HG02588 (cell line): ENCODE measurements at regions not wholly inside any gene's neighbourhood (a gene's known extent, or its start where the extent isn't known, plus 50 kb on each side); places are given as distances from the start of the nearest gene placed in this dataset.

Experiments used
- ATAC-seq: cut with Tn5 transposase; IDR thresholded peaks from one replicate; pipeline ENCODE4 v1.9.1; 2021; ENCODE audit warnings: mild to moderate bottlenecking, moderate library complexity; ENCODE audit not compliant: unreplicated experiment

DNA sequence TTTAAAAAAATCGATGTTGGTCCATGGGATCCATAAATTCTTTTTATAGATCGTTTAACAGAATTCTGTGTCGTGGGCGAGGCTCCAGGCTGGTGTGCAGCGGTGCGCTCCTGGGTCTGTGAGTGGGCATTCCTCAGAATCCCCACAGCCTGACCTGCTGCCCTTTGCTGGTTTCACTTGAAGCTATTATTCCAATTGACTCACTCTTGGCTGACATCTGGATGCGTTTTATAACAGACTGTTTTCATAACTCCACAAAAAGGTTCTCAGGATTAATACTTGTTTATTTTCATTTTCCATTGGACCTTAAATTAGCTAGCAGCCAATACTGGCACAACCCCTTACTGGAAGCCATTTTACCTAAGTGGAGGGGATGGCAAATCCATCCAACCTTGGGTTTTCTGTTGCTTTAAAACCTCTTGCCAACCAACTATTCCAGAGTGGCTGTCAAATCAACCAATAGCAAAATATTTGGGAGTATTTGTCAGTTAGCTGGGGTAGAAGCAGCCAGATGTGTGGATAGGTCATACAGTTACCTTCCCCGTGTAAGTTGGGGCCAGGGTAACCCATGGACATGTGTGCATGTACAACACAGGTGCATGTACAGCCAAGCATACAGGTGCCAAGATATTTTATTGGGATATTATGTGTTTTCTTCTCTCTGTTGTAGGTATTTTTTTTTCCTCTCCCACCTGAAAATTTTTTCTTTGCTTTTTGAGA, 160.7 kb upstream of the ZNF32 start:
- ATAC-seq: no peak

DNA sequence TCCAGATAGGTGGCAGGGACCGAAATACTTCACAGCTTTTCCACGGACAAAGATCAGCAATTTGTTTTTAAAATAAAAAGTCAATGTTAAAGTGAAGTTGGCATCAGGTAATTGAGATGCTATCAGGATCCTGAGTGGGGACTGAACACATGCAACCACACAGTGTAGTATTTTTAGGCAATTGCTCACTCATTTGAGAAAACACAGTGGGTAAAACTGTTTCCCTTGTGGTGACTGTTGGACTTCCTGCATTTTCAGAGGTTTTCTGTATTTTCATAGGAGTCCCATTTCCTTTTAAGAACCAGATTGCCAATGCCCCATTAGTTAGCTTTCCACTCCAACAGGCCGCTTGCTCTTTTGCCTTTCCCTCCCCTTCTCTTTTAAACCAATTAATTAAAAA, 159.5 kb upstream of the ZNF32 start:
- no peak for ATAC-seq

DNA sequence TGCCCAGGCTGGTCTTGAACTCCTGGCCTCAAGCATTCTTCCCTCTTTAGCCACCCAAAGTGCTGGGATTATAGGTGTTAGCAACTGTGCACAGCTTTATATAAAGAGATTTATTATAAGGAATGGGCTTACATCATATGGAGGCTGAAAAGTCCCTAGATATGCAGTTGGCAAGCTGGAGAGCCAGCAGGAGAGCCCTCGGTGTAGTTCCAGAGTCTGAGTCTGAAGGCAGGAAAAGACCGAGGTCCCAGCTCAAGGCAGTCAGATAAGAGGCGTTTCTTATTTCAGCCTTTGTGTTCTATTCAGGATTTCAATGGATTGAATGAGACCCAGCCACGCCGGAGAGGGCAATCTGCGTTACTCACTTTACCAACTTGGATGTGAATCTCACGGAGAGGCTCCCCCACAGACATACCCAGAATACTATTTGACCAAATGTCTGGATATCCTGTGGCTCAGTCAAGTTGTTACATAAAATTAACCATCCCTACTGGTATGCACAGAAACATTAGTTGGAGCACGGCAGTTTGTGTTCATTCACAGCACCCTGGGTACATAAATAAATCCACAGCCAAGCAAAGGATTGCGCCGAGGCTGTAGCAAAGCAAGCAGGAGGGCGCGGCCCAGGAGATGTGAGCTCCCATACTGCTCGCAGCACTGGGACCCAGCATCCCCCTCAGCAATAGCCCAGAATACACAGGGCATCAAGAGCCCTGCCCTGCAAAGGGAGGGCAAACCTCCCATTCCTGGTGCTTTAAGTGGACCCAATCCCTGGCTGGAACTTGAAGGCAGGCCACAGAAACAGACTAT, 158.4 kb upstream of the ZNF32 start:
- no peak for ATAC-seq

DNA sequence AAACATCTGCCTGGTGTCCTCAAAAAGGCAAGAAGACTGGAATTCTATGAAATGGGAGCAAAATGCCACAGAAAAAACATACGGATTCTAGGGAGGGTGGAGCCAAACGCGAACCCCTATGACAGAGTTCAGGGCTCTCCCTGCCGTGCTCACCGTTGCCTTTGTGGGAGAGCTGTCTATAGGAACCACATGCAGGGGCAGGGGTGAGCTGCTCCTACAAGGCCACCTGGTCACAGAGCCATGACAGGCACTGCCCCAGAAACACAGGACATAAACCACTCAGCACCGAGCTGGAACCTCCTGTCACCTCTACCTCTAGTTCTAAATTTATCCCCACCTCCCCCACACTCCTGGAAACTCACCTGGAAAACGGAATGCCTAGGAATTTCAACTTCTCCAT, 155.1 kb upstream of the ZNF32 start:
- ATAC-seq: no peak

DNA sequence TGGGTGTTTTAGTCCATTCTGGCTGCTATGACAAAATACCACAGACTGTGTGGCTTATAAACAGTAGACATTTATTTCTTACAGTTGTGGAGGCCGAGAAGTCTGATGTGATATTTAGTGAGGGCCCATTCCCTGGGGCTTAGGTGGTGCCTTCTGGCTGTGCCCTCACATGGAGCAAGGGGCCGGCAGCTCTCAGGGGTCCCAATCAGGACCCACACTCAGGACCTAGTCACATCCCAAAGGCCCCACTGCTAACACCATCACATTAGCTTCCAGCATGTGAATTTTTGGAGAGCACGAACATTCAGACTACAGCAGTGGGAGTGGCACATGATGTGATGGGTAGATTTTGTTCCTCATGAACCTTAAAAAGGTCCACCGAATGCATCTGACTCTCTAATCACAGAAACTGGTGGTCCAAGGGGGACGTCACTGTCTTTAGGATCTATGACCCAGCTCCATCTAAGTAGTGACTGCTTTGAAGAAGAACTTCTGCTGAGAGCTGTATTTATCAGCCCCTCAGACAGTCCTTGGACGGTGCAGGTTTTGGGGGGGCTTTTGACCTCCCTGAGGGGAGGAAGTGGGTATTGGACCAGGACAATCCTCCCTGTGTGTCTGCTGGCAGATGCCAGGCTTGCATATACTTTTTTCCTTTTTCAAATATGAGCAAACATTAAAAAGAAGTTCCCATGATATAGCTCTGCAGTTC, 154.5 kb upstream of the ZNF32 start:
- ATAC-seq: no peak

DNA sequence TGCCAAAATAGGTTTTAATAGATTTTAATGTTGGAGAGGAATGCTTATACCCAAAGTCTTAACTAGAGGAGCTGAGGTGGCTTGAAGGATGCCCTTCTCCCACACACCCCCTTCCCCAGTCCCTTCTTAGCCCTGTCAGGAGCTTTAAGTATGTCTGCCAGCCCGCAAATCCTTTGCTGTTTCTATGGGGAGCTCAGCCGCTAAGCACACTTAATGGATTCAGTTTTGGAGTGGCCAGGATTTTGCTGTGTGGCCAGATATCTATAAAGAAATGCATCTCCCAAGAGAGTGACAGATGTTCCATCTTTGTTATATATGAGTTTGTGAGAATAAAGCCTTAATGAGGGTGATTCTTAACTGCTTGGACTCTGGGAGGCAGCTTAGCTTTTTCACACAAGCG, 152.9 kb upstream of the ZNF32 start:
- no peak for ATAC-seq

DNA sequence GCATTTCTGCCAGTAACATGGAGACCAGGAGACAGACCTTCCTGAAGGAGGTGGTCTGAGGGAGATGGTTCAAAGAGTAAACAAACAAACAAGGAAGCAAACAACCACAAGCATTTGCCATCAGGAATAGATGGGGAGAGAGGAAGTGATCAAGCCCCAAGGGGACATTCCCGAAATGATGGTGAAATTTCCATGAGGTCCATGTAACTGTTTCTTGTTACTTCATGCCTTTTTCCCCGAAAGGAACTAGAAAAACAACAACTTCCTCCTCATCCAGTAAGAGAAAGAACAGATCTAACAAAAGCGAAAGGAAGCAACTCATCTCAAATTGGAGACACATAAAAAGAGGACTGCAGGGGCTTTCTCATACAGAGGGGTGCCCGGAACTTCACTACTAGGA, 152.5 kb upstream of the ZNF32 start:
- no peak for ATAC-seq

DNA sequence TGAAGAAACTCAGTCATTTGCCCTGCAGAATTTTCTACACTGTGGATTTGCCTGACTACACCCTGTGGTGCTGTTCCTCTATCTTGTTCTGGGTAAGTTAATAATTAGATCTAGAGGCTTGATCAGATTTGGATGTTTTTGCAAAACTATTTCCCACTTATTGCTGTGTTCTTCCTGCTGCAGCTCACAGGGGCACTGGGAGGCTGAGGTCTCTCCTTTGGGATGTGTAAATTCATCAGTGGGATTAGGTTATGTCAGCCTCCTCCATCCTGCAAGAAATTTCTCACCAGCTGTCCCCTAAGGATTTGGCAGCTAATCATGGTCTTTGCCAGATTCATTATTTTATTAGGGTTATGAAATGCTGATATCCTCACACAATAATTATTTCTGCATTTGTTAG, 148.1 kb upstream of the ZNF32 start:
- no peak for ATAC-seq

DNA sequence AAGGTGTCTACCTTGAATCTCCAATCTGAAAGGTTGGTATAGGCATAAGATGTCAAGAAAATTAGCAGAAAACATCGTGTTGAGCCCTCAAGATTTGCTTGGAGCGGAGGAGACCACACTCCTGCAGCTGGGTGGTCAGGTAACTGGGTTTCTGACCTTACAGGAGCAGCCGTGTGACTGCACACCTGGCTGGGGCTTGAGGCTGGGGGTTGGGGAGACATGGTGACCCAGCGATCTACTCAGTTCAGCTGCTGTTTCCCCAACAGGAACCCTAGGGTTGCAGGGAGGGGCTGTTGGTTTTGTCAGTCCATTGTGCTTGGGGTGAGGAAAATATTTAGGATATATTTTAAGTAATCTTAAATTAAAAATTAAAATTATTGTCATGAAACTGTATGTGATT, 147.0 kb upstream of the ZNF32 start:
- no peak for ATAC-seq

DNA sequence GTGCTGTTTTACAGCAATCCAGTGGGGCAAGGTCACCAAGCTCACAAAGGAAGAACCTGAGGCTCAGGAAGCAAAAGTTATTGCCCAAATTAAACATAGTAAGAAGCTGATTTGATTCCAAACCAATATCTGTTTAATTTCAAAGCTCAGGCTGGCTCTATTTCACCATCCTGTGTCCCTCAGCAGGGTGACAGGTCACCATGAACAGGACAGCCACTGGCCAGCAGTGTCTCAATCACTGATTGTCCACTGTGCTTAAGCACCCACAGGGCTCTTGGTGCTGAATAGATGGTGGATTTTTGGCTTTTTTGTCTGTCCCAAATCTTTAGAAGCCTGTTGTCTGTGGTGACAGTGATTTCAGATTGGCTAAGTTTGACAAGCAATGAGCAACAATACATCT, 146.4 kb upstream of the ZNF32 start:
- ATAC-seq: no peak

DNA sequence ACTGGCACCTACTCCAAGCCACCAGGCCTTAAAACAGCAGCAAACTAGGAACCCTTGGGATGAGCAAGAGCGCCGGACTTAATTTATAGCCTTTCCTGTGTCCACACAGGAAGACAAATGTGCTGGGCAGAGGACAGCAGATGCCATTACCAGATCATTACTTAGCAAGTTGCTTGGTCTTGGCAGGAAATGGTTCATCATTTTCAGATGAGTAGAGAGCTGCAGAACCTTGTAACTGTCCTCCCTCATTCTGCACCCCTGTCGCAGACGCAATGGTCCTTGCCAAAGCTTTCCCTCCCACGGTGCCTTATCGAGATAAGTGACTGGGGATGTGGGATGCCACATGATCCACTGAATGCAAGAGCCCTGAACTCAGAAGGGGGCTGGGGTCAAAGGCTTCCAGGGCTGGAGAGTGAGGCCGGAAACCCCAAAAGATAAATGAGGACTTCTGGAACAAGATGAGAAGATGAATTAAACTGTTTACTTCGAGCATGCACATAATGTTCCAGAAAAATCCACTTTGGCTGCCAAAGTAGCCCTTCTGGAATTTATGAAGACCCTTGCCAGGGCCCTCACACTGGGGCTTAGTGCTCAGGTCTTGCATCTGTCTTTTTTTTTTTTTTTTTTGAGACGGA, 145.6 kb upstream of the ZNF32 start:
- ATAC-seq: no peak

DNA sequence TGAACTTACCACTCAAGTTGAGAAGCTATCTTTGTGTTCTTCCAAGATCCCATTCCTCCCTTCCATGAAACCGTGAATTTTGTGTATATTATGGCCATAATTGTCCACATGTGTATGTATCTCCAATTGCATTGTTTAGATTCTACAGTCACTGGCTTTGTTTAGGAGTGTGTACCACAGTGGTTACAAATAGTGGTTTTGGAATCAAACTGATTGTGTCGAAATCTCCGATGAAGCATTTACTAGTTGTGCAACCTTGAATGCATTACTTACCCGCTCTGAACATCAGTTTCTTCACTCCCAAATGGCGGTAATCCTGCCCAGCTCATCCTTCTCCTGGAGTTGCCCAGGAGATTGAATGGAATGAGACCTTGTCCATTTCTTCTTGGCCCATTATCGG, 145.0 kb upstream of the ZNF32 start:
- ATAC-seq: no peak

DNA sequence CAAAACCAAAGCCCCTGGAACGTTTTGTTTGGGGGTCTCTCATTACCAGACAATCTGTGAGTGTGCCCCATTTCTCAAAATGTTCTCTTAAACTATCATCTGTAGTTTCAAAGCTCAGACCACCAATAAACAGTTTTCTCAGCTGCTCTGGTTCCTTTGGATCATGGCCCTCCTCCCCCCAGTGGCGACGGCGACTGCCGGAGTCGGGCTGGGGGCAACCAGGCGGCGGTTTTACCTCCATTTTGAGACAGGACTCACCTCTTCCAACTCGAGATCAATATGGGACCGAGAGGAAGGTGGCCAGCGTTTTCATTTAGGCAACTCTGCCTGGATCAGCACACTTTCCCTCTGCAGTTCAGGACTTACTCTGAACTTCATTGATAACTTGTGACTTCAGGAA, 141.5 kb upstream of the ZNF32 start:
- ATAC-seq: no peak

DNA sequence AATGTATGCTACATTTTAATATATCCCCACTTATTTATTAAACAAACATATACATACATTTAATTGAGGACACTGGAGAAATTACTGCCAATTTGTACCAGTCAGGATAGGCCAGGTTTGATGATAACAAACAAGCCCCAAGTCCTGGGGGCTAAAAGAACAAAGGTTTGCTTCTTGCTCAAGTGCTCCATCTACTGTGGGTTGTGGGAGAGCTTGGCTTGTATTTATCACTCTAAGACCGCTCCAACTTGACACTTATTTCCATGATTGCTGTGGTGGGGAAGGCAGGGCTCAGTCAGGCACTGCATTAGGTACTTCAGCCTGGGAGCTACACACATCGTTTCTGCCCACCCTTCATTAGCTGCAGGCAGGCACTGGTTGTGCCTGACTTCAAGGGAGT, 136.6 kb upstream of the ZNF32 start:
- no peak for ATAC-seq

DNA sequence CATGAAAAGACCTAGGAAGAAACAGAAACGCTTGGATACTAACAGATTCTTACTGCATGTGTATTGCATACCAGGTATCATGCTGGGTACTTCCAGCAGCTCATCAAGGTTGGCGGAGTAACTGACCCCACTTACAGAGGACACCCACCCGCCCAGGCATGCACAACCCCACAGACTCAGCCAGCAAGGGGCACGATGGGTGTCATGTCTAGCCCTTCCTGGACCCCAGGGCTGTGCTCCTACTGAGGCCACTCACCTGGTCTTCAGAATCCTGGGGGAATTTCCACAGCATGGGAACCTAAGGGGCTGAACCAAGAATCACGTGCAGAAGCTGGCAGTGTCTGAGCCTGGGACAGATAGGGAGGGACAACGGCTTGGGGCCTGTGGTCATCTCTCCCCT, 134.1 kb upstream of the ZNF32 start:
- ATAC-seq: no peak

DNA sequence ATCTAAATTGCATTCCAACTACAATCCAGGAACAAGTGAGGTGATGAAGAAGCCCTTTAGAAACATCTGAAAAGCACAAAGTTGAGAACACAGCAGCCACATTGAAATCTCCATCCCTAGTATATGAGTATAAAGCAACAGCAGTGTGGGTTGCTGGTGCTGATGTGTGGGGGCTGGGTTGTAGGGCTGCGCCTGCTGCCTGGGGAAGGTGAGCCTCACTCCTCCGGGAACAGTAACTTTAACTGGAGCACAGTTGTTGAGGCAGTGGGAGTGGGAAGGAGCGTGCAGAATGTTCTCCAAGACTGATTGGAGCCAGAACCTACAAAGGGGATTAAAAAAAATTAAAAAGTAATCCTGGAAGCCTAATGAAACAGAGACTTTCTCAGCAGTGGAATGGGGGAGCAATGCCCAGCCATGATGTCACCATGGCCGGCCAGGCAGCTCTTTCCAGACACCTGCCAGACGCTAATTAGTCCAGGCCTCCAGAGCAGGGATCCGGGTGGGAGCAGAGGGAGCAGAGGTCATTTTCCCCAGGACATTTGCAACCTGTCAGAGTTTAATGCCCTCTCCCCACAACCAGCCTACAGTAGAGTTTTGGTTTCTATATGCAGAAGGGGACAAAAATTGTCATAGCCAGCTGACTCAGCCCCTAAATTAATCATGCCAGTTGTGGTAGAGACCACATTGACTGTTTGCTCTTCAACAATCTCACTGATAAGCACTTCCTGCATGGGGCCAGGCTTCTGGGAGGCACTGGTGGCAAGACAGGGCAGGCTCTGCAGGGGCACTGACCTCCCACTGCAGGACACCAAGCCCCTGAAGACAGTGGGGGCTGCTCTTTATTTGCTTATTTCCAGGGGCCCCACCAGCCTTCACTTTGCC, 133.0 kb upstream of the ZNF32 start:
- no peak for ATAC-seq

DNA sequence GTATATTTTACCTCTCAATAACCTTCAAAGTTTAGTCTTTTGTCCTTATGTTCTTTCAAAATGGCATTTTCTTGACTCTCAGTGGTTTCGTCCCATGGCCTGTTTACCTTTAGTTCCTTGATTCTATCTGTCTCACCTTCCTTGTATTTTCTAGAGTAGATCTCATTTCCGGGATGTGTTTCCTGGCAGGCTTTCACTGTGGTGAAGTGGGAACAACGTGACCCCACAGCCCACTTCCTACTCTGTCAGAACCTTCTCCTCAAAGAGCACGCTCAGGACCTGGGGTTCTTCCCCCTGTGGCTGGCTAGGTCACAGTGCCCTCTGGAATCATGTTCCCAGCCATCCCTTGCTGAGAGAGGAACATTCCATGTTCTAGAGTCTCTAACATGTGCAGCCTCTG, 129.9 kb upstream of the ZNF32 start:
- no peak for ATAC-seq

DNA sequence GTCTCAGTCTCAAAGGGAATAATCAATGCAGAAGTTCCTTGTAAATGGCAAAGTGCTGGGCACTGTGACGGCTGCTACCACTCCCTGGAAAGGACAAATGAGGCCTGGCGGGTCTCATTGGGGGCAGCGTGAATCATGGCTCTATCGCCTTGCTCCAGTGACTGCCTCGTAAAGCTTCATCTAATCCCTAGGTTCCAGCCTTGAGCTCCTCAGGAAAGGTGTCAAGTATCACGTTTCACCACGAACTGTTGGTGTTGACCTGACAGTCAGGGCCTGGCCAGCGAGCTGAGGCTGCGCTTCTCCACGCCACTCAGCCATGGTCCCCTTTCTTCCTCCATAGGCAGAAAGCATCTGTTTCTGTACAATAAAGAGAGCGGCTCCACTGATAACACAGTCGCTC, 126.7 kb upstream of the ZNF32 start:
- no peak for ATAC-seq

DNA sequence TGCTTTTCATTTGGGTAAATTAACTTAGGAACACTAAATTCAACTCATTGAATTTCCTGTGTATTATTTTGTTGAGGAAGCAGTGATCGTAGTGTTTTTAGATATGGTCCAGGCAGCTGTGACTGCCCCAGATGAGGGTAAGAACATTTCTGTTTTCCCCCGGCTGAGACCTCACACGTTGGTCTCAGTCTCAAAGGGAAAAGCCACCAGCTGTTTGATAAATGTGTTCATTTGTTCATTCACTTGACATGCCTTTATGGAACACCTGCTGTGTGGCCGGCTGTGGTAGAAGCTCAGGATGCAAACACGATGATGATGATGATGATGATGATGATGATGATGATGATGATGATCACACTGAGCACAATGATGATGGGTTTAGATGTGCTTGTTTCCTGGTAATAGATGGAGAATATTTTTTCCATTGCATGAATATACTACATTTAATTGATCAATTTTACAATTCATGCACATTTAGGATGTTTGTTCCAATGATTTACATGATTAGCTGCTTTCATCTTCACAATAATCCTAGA, 125.6 kb upstream of the ZNF32 start:
- no peak for ATAC-seq

DNA sequence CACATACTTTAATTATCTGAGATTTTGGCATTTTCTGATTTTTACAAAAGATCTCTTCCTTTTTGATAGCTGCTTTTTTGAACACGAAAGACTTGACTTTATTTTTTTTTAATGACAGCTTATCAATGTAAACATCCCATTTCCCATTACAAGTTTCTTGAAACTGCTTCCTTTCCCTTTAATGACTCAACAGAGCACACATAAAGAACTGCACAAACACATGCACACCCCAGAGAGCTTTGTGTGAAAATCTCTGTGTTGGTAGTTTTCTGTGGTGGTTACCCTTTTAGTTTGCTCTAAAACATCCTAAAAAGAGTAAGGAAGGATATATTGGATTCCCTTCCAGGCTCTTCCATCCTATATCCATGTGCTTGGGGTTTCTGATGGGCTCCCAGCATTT, 125.1 kb upstream of the ZNF32 start:
- ATAC-seq: no peak
